WTC11 (cell line): ENCODE measurements at regions not wholly inside any gene's neighbourhood (a gene's known extent, or its start where the extent isn't known, plus 50 kb on each side); places are given as distances from the start of the nearest gene placed in this dataset.

Experiments used
- ATAC-seq: fragments of 200-7000 bp; cut with Tn5 transposase; 2 replicates; pipeline ENCODE4 v1.10.0; 2021; ENCODE audit warnings: mild to moderate bottlenecking, moderate library complexity
- CTCF ChIA-PET: fragments of 300-600 bp; sonication (Branson Sonifier 250); formaldehyde crosslinking; loops from one replicate; lab custom pipeline; 2021; ENCODE audit warnings: antibody characterized with exemption; lab: Charles Lee
- POLR2A ChIA-PET: fragments of 350-600 bp; sonication (Branson Sonifier 250); formaldehyde crosslinking; loops from one replicate; lab custom pipeline; 2021; ENCODE audit warnings: antibody characterized with exemption; lab: Charles Lee
- DNase-seq: peaks from one replicate; pipeline ENCODE4 v3.0.0; 2021; ENCODE audit warnings: low spot score
- H3K27ac Mint-ChIP-seq: 2 replicates; pipeline ENCODE4 v1.8.0; 2021; ENCODE audit warnings: mixed read lengths
- H3K27me3 Mint-ChIP-seq: 2 replicates; pipeline ENCODE4 v1.8.0; 2021; ENCODE audit warnings: low read depth, mild to moderate bottlenecking, moderate library complexity, mixed read lengths
- H3K36me3 Mint-ChIP-seq: 2 replicates; pipeline ENCODE4 v1.8.0; 2021; ENCODE audit warnings: mixed read lengths
- H3K4me1 Mint-ChIP-seq: 2 replicates; pipeline ENCODE4 v1.8.0; 2022; ENCODE audit warnings: mixed read lengths
- H3K4me3 Mint-ChIP-seq: 2 replicates; pipeline ENCODE4 v1.8.0; 2021; ENCODE audit warnings: mild to moderate bottlenecking, moderate library complexity, mixed read lengths
- H3K9me3 Mint-ChIP-seq: 2 replicates; pipeline ENCODE4 v1.8.0; 2021; ENCODE audit warnings: mixed read lengths
- ARID4B ChIP-seq: sonication (generic); formaldehyde crosslinking; IDR thresholded peaks from 2 replicates; pipeline ENCODE4 v1.8.0; 2023; ENCODE audit warnings: missing genetic modification reagents, mild to moderate bottlenecking, borderline replicate concordance
- FOXP1 ChIP-seq: sonication (generic); formaldehyde crosslinking; IDR thresholded peaks from 2 replicates; pipeline ENCODE4 v1.8.0; 2022; ENCODE audit warnings: missing genetic modification reagents, mild to moderate bottlenecking, moderate library complexity, borderline replicate concordance
- GABPB1 ChIP-seq: sonication (generic); formaldehyde crosslinking; IDR thresholded peaks from 2 replicates; pipeline ENCODE4 v1.8.1; 2023; ENCODE audit warnings: mild to moderate bottlenecking, missing genetic modification reagents
- GRHL2 ChIP-seq: fragments of 250-450 bp; sonication (Bioruptor Pico); IDR thresholded peaks from 2 replicates; pipeline ENCODE4 v1.8.0; 2022; ENCODE audit warnings: mild to moderate bottlenecking, moderate library complexity; ENCODE audit not compliant: insufficient replicate concordance, severe bottlenecking
- JUN ChIP-seq: sonication (generic); formaldehyde crosslinking; IDR thresholded peaks from 2 replicates; pipeline ENCODE4 v1.8.0; 2023; ENCODE audit warnings: mild to moderate bottlenecking, missing genetic modification reagents
- NR2C2 ChIP-seq: sonication (generic); formaldehyde crosslinking; IDR thresholded peaks from 2 replicates; pipeline ENCODE4 v1.8.0; 2022; ENCODE audit warnings: mild to moderate bottlenecking, missing genetic modification reagents
- RORB ChIP-seq: fragments of 250-450 bp; sonication (Bioruptor Pico); IDR thresholded peaks from 2 replicates; pipeline ENCODE4 v1.9.0; 2021; ENCODE audit warnings: mild to moderate bottlenecking
- STAT6 ChIP-seq: sonication (generic); formaldehyde crosslinking; conservative IDR thresholded peaks from 2 replicates; pipeline ENCODE4 v1.8.1; 2023; ENCODE audit warnings: mild to moderate bottlenecking, low read depth, missing genetic modification reagents, moderate library complexity
- TP53 ChIP-seq: sonication (generic); formaldehyde crosslinking; IDR thresholded peaks from 2 replicates; pipeline ENCODE4 v1.8.1; 2023; ENCODE audit warnings: mild to moderate bottlenecking, missing genetic modification reagents
- ZMAT4 ChIP-seq: fragments of 250-450 bp; sonication (Bioruptor Pico); IDR thresholded peaks from 2 replicates; pipeline ENCODE4 v1.9.0; 2021; ENCODE audit warnings: mild to moderate bottlenecking
- ZNF121 ChIP-seq: sonication (generic); formaldehyde crosslinking; IDR thresholded peaks from 2 replicates; pipeline ENCODE4 v1.8.0; 2023; ENCODE audit warnings: missing genetic modification reagents
- TF ChIP-seq, protein P1 (sequence below): sonication (generic); formaldehyde crosslinking; IDR thresholded peaks from 2 replicates; pipeline ENCODE4 v1.8.1; 2022; ENCODE audit warnings: mild to moderate bottlenecking, missing genetic modification reagents, moderate library complexity, borderline replicate concordance
- TF ChIP-seq, protein P2 (sequence below): sonication (generic); formaldehyde crosslinking; IDR thresholded peaks from 2 replicates; pipeline ENCODE4 v1.8.1; 2022; ENCODE audit warnings: mild to moderate bottlenecking, moderate library complexity, missing genetic modification reagents
- TF ChIP-seq, protein P3 (sequence below): fragments of 200-600 bp; IDR thresholded peaks from 2 replicates; pipeline ENCODE4 v1.8.0; 2022; ENCODE audit warnings: antibody characterized with exemption
- TF ChIP-seq, protein P4 (sequence below): sonication (generic); formaldehyde crosslinking; IDR thresholded peaks from 2 replicates; pipeline ENCODE4 v1.8.1; 2023; ENCODE audit warnings: mild to moderate bottlenecking, missing genetic modification reagents
- TF ChIP-seq, protein P5 (sequence below): fragments of 250-450 bp; sonication (Bioruptor Pico); IDR thresholded peaks from 2 replicates; pipeline ENCODE4 v1.9.0; 2021; ENCODE audit warnings: moderate library complexity, mild to moderate bottlenecking, inconsistent platforms, borderline replicate concordance

DNA sequence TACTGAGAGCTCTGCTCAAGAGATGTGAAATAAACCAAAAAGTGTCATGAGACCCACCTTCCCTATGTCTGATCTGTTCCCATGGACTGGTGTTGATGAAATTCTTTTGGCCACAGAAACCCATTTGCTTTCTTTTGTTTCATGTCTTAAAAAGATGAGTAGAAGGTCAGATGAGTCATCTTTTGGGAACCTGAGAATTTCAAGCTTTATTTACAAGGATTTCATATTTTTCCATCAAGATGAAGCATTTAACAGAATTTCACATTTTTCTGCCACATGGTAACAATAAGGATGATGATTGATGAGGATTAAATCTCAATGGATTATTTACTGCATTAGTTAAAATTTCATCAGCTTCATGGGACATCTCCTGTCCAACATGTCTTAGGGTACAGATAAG, 337.8 kb downstream of the DEPDC1B start:
- Mint-ChIP-seq H3K4me3 (no peak overlapping the region), H3K27me3 (no peaks in the 10 kb centered on the region), H3K9me3 (no peaks in the 10 kb centered on the region), H3K36me3 (no peaks in the 10 kb centered on the region), H3K27ac (no peak overlapping the region), H3K4me1 (peaks cover 4% of the 10 kb centered on the region)
- TF ChIP-seq, protein P1, sequence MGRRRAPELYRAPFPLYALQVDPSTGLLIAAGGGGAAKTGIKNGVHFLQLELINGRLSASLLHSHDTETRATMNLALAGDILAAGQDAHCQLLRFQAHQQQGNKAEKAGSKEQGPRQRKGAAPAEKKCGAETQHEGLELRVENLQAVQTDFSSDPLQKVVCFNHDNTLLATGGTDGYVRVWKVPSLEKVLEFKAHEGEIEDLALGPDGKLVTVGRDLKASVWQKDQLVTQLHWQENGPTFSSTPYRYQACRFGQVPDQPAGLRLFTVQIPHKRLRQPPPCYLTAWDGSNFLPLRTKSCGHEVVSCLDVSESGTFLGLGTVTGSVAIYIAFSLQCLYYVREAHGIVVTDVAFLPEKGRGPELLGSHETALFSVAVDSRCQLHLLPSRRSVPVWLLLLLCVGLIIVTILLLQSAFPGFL, result no peak
- TF ChIP-seq ZMAT4 (CRISPR knock-in tag) (no peak), FOXP1 (CRISPR knock-in tag) (no peak), GRHL2 (CRISPR knock-in tag) (no peak), NR2C2 (CRISPR knock-in tag) (no peak), ZNF121 (CRISPR knock-in tag) (no peak), STAT6 (CRISPR knock-in tag) (no peak), TP53 (no peak), JUN (CRISPR knock-in tag) (no peak)
- TF ChIP-seq, protein P2, sequence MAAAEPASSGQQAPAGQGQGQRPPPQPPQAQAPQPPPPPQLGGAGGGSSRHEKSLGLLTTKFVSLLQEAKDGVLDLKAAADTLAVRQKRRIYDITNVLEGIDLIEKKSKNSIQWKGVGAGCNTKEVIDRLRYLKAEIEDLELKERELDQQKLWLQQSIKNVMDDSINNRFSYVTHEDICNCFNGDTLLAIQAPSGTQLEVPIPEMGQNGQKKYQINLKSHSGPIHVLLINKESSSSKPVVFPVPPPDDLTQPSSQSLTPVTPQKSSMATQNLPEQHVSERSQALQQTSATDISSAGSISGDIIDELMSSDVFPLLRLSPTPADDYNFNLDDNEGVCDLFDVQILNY (CRISPR knock-in tag), result no peak
- TF ChIP-seq, protein P3, sequence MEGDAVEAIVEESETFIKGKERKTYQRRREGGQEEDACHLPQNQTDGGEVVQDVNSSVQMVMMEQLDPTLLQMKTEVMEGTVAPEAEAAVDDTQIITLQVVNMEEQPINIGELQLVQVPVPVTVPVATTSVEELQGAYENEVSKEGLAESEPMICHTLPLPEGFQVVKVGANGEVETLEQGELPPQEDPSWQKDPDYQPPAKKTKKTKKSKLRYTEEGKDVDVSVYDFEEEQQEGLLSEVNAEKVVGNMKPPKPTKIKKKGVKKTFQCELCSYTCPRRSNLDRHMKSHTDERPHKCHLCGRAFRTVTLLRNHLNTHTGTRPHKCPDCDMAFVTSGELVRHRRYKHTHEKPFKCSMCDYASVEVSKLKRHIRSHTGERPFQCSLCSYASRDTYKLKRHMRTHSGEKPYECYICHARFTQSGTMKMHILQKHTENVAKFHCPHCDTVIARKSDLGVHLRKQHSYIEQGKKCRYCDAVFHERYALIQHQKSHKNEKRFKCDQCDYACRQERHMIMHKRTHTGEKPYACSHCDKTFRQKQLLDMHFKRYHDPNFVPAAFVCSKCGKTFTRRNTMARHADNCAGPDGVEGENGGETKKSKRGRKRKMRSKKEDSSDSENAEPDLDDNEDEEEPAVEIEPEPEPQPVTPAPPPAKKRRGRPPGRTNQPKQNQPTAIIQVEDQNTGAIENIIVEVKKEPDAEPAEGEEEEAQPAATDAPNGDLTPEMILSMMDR, result no peak
- no peak for ATAC-seq
- CTCF ChIA-PET, result interaction anchor here (1.1 kb wide), 1 partner anchor 13 kb away, joined by 3 read pairs; no protein-coding TSS in a partner anchor
- POLR2A ChIA-PET, result no interaction called here
- DNase-seq, result no peak

DNA sequence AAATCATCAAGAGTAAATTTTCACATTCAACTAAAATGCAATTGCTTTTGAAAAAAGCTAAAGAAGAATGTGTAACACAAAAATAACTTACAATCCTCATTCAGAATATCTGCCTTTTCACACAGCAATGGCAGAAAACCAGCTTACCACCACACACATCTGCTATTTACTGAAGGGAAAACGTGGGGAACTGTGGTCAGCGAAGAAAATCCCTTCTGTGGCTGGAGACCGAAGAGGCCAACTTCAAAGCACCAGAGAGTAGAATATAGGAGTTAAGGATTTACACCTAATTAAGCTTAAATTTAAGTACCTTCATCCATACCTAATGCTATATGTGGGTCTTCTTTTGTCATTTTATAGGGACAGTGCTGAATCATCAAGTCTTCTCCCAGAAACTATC, 339.6 kb downstream of the DEPDC1B start:
- Mint-ChIP-seq H3K4me1 (peaks cover 4% of the 10 kb centered on the region), H3K4me3 (no peak overlapping the region), H3K9me3 (no peaks in the 10 kb centered on the region), H3K36me3 (no peaks in the 10 kb centered on the region), H3K27me3 (no peaks in the 10 kb centered on the region), H3K27ac (no peak overlapping the region)
- no peak for TF ChIP-seq RORB (CRISPR knock-in tag)
- DNase-seq (no peak), ATAC-seq (no peak)
- CTCF ChIA-PET, result no interaction called here
- POLR2A ChIA-PET, result interaction anchor here (0.6 kb wide), 1 partner anchor 56 kb away, joined by 3 read pairs; no protein-coding TSS in a partner anchor

DNA sequence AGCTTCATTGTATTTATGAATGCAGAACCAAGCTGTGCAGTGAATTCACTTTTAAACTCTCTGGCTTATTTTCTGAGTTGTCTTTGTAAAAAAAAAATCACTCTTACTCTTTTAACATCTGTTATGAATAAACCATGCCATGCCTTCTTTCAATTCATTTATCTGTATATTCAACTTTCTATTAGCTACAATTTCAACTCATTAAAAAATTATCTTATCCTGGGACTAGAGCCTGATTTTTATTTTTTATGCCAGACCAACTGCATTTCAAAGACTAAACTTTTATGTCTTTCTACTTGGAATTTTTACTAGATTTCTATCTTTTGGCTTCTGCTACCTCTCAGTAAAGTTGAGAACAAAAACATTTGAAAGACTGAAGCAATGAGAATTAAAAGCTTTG, 342.7 kb downstream of the DEPDC1B start:
- no peaks in the 10 kb centered on the region for H3K36me3 Mint-ChIP-seq
- no peak overlapping the region for H3K4me3 Mint-ChIP-seq
- ChIA-PET CTCF (no interaction called here), POLR2A (no interaction called here)
- H3K9me3 Mint-ChIP-seq, result no peaks in the 10 kb centered on the region
- H3K27me3 Mint-ChIP-seq, result no peaks in the 10 kb centered on the region
- DNase-seq (no peak), ATAC-seq (no peak)
- H3K27ac Mint-ChIP-seq, result no peak overlapping the region
- peaks cover 4% of the 10 kb centered on the region for H3K4me1 Mint-ChIP-seq
- TF ChIP-seq, protein P4, sequence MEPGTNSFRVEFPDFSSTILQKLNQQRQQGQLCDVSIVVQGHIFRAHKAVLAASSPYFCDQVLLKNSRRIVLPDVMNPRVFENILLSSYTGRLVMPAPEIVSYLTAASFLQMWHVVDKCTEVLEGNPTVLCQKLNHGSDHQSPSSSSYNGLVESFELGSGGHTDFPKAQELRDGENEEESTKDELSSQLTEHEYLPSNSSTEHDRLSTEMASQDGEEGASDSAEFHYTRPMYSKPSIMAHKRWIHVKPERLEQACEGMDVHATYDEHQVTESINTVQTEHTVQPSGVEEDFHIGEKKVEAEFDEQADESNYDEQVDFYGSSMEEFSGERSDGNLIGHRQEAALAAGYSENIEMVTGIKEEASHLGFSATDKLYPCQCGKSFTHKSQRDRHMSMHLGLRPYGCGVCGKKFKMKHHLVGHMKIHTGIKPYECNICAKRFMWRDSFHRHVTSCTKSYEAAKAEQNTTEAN (CRISPR knock-in tag), result no peak
- TF ChIP-seq GABPB1 (CRISPR knock-in tag) (no peak), ARID4B (CRISPR knock-in tag) (no peak)
- TF ChIP-seq, protein P5, sequence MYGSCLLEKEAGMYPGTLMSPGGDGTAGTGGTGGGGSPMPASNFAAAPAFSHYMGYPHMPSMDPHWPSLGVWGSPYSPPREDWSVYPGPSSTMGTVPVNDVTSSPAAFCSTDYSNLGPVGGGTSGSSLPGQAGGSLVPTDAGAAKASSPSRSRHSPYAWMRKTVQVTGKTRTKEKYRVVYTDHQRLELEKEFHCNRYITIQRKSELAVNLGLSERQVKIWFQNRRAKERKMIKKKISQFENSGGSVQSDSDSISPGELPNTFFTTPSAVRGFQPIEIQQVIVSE (CRISPR knock-in tag), result no peak
- TF ChIP-seq, protein P1, result no peak
